Stimulated activated CD4-positive, alpha-beta T cell treated with anti-CD3 and anti-CD28 coated beads, Interleukin-2, amount 100 ng/mL, for 24 hours (primary cell): ENCODE measurements at regions not wholly inside any gene's neighbourhood (a gene's known extent, or its start where the extent isn't known, plus 50 kb on each side); places are given as distances from the start of the nearest gene placed in this dataset.

Experiments
- DNase-seq, 2 donors: peaks; one replicate each; pipeline ENCODE4 v3.0.0-alpha.2; 2020

DNA sequence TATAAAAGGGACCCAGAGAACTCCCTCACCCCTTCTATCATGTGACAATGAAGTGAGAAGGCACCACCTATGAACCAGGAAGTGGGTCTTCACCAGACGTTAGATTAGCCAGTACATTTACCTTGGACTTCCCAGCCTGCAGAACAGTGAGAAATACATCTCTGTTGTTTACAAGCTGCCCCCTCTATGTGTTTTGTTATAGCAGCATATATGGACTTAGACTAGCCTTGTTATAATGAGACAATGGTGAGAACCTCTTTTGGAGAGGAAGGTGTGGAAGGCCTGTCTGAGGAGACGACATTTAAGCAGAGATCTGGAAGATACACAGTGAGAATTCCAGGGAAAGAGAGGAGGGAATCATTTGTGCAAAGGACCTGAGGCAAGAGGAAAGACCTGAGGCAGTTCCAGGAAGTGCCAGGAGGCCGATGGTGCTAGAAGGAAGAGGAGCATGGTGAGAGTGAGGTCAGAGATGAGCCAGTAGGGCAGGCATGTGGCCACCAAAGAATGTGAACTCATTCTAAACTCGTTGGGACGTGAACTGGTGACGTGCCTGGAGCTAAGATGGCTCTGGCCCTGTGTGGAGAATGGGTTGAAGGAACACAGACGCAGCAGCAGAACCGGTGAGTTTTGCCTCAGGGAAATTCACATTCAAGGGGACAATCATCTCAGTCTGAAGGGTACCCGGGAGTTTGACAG, 98.9 kb upstream of the IRF2BP2 start:
- DNase-seq: no peak

DNA sequence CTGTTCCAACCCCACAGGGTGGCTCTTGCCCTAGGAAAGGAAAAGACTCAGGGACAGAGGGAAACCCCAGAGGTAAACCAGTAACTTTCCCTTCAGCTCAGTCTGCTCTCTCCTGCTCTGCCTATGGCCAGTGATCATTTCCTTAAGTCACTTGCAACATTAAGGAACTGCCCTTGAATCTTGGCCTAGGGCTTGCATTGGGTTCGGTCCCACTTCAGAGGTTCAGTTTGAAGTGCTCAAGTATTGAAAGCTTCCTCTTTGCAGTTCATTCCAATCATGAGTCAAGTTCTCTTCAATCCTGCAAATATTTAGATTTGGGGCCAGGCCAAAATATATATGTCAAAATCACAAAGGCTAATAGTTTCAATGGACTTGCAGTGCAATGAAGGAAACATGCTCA, 97.7 kb upstream of the IRF2BP2 start:
- DNase-seq: no peak

DNA sequence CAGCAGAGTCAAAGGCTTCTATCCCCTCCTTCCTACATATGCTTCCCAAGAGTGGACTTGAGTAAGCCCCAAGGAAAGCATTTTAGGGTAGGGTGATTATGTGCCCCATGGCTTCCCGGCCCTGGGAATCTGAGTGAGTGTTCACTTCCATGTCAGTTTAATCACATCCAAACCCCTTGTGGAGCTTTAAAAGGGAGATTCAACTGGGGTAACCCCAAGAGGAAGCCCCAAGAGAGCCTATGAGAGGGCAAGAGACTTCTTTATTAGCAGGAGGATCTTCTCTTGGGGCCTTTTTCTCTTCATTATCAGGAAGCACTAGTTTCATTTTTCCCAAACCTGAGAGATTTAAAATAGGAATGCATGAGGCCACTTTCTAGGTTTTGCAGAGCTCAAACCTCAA, 97.0 kb upstream of the IRF2BP2 start:
- DNase-seq: no peak

DNA sequence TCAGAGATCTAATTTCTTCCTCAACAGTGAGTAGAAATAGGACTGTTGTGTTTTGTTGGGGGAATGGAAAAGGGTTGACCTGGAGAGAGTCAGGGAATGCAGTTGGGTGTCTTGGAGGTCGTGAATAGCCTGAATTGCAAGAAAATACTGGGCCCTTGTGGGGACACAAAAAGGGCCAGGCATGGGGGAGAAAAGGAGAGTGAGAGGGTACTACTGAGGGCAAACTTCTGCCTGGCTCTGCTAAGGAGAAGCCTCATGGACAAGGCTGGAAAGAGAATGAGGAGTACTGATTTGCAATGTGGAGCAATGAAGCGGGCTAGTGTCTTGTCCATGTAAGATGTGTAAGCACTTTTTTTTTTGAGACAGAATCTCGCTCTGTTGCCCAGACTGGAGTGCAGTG, 96.2 kb upstream of the IRF2BP2 start:
- no peak for DNase-seq

DNA sequence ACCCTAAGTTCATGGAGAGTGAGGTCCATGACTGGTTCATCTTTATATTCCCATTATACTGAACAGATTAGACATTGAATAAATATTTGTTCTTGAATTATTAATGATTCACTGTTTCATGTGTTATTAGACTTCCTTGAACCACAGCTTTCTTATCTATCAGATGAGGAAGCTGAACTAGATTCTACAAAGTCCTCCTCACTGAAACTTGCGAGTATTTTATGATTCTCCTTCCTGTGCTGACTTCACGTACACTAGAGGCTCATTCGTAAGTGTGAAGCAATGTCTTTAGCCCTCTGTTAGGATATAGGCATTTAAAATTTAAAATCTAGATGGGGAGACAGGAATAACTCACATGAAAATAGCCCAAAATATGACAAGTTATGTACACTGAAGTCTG, 95.6 kb upstream of the IRF2BP2 start:
- no peak for DNase-seq

DNA sequence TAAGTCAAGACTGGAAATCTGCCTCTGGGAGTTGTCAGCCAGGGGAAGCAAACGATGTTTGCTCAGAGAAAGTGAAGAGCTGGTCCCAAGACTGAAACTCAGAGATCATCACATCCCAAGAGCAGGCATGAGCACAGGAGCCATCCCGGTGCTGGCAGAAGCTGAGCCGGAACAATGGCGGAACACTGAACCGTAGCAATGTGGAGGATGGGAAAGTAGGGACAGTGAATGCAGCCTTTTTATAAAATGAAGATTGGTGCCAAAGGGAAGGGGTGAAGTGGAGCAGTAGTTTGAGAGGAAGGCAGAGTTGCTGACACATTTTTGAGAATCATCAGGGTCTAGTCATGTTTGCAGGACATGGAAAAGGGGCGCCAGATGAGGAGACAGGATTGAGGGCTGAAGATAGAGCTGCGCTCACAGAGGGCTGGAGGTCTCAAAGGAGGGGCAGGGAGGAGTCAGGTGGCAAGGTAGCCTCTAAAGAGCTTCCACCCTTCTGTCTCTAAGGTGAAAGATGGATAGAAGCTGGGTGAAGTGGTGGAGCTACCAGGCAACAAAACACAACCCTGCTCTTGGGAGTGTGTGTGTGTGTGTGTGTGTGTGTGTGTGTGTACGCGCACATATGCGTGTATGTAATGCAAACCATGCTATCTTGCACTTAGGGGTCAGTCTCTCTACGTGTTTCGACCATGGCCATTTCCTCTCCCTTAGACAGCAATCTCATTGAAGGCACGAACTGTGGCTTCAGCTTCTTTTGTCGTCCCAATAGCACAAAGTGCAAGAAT, 94.3 kb upstream of the IRF2BP2 start:
- no peak for DNase-seq

DNA sequence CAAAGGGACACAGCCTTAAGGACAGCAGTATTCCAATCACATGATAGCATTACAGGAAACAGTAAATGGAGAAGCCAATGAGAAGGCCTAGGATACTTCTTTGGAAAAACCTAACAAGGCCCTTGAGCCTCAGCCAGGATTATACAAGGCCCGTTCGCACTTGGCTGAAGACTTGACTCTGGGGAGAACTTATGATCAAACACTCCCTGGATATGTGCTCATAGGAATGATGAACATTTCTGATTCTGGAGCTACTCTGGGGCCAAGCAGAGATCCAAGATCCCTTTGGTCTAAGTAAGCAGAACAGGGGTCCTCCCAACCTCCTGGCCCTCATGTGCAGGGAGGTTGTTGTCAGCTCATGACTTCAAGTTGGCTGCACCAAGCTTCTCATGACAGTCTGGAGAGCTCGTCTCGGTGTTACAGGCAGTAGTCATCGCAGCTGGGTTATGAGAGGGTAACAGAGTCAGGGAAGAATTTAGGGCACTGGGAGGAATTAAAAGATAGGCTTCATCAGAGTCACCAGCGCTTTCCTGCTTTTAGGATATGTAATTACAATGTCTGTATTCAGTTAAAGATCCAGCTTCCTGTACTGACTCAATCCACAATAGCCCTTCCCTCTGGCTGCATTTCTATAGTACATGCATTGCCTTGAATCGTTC, 92.5 kb upstream of the IRF2BP2 start:
- no peak for DNase-seq

DNA sequence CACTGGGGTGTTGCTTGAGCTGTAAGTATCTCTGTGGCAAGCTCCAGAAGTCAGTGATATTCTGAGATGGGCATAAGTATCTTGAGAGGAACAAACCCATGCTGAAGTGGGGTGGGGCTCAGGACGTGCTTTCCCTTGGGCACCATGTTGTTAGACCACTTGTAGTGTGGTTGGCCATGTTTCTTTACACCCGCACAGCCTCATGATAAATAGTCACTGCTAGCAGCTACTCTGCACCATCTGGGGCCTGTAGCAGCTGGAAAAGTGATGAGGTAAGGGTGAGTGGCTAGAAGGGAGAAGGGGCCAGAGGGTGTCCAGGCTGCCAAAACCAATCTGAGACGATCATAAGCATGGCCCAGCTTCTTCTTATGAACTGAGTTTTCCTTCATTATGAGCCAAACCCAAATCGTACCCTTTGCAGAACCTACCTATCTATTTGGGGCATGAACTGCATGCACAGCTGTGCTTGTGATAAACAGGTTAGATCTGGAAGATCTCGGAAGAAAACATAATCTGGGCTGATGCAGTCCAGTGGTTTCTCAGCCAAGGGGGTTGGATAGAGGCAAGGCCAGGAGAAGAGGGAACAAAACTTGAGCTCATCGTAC, 91.9 kb upstream of the IRF2BP2 start:
- DNase-seq: no peak

DNA sequence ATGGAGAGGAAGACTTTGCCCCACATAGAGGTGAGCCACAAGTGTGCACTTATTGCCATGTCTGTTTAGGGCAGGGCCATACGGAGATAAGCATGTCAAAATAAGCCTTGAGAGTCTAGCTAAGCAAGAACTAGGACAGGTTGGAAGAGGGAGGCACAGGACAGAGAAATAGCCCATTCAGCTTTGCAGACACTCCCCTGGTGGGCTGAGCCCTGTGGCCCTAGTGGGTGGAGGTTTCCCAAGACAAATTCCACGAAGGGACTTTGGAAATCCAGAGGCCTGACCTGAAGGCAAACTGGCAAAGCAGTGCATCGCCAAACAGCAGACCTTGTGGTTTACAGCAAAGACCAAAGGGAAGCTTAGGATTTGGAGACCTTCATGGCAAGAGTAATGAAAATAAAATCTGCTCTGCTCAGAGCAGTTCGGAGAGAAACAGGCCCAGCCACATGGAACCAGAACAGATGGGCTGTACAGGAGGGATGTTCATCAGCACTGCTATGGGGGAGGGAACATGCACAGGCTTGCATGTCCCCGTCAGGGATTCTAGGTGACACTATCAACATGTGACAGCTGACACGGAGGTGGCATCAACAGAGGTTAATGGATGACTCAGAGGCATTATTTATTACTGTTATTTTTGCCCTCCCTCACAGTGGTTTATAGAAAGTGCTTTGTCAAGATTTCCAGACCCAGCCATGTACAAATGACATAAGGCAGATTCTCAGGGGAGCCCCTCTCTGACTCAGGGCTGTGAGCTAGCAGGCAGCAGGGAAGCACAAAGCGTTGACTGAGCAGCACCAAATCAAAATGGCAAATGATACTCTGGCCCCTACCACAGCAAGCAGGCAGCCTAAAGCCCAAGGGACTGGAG, 90.1 kb upstream of the IRF2BP2 start:
- DNase-seq: peak; percentile 11 to 33

DNA sequence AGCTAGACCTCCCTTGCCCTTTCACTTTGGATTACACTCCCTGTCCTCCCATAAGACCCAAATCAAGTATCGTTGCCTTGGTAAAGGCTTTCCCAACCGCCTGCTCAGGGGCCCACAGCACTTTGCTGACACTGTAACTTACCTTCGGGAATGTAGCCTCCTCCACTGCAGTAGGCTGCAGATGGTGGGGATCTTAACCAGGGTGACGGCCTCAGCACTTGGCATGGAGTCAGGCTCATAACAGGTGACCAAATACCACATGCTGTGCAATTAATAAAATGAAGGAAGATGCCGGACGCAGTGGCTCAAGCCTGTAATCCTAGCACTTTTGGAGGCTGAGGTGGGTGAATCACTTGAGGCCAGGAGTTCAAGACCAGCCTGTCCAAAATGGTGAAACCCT, 88.7 kb upstream of the IRF2BP2 start:
- no peak for DNase-seq

DNA sequence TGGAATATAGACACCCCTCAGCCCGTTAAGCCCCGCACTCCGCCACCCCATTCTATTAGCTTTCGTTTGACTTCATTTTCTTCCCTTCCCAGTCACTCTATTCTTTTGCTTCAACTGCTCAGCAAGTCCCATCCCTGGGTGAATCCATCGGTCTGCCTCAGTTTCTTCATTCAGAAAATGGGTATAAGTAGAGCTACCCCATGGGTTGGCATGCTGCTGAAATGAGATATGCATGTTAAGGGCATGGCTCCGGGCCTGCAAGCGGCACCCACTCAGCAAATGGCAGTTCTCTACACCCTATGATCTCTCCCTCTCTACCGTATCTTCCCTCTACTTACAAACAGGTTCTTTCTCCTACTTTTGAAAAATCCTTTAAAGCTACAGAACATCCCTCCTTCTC, 87.8 kb upstream of the IRF2BP2 start:
- no peak for DNase-seq

DNA sequence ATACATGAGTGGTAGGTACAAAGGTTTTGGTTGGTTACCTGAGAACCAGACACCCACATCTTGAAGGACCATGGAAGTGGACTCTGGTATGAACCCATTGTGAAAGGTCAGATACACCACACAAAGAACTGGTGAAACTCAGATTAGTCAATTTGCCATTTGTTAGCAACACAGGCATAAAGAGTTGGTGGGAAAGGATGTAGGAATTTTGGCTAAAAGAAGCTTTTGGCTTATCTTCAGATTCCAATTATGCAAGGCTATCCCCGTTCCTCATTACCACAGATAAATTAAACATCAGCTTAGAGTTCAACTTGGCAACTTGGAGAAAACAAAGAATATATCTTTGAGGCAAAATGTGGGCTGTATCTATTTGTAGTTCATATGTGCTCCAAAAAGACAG, 87.0 kb upstream of the IRF2BP2 start:
- no peak for DNase-seq

DNA sequence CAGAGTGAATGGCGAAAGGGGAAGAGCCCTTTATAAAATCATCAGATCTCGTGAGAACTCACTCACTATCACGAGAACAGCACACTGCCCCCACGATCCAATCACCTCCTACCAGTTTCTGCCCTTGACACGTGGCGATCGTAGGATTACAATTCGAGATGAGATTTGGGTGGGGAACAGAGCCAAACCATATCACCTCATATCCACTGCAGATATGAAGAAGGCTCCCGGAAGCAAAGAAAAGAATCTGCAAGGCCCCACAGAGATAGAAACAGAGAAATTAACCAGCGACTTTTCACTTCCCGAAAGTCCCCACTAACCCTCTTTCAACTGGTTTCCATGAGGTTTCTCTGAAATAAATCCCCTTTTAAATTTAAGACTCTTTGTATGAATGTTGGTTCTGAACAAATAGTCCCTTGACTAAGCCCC, 86.2 kb upstream of the IRF2BP2 start:
- no peak for DNase-seq

DNA sequence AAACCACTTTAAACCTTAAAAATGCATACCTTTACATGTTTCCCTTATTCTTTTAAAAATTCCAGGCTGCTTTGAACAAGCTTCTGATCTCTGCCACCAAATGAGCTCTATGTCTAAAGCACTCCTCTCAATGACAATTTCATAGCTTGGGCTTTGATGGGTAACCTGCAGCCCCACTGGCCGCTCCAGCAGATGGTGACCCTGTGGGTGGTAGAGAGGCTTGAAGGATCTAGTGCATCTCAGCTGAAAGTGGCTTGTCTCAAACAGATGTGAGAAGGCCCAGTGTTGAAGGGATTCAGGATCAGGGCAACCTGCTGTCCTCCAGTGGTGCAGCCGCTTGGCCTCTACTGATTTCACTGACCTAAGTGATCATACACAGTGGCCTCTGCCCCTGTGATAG, 84.7 kb upstream of the IRF2BP2 start:
- DNase-seq: no peak

DNA sequence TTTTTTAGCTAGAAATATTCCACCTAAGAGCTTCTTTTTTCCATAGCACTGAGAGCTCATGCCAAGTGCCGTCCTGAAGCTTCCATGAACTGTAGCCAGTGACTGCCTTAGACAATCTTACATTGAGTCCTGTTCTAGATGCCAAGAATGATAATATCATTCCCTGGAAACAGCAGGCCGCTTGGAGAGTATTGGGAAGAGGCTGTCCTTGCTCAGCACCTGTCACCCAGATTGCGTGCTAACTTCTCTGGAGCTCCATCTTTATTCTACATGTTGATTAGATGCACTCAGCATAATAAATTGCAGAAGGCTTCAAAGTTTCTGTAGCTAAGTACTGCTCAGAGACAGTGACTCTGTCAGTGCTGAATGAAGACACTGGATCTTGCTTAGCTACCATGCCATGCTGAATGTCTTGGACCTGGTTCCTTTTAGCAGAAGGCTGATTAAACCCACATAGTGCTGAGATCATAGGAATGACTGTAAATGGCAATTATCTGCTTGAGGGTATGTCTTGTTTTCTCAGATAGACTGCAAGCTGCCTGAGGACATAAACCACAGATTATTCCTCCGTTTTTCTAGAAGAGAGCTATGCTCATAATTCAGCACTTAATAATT, 83.1 kb upstream of the IRF2BP2 start:
- no peak for DNase-seq

DNA sequence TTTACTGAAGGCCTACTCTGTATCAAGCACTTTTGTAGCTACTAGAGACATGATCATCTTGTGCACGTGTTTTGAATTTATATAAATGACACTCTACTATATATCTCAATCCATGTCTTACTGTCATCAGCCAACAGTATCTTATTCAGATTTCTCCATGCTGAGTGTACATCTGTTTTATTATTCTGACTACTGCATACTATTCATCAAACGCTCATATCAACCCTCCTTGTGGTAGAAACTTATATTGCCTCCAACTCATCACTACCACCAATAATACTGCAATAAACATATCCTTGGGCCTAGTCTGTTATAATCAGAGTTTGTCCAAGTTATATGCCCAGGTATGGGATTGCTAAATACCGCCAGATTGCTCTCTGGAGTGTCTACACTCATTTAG, 81.6 kb upstream of the IRF2BP2 start:
- DNase-seq: no peak

DNA sequence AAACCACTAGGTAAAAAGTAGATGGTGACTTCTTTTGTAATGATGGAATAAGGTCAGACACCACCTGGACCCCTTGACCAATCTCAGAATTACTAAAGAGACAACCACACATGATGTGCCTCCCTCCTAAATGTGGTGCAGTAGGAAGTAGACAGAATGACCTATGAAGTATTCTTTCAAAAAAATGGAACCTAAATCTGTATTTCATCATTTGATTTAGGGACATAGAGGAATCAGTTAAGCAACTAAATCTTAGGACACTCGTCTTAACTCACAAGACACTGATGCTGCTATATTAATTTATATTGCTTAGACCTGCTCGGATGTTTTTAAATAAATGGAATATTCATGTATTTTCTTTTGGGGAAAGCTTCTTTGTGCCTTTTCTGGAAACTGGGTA, 80.9 kb upstream of the IRF2BP2 start:
- no peak for DNase-seq

DNA sequence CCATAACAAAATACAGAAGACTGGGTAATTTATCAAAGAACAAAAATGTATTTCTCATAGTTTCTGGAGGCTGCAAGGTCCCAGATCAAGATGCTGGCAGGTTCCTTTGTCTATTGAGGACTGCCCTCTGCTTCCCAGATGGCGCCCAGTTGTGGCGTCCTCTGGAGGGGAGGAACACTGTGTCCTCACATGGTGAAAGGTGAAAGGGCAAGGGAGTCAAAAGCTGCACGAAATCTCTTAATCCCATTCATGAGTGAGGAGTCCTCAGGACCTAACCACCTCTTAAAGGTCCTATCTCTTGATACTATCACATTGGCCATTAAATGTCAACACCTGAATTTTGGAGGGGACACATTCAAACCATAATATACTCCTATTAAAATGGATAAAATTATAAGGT, 79.3 kb upstream of the IRF2BP2 start:
- no peak for DNase-seq

DNA sequence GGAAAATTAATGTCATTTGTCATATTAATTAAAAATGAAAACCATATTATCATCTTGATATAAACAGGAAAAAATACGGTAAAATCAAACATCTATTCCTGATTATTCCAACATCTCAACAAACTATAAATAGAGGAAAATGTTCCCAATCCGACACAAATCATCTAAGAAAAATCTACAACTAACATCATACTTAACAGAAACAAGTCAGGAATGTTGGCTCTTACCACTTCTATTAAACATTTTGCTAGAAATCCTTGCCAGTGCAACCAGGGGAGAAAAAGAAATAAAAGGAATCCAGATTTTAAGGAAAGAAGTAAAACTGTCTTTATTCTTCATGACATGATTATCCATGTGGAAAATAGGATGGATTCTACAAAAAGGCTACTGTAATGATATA, 77.0 kb upstream of the IRF2BP2 start:
- no peak for DNase-seq

DNA sequence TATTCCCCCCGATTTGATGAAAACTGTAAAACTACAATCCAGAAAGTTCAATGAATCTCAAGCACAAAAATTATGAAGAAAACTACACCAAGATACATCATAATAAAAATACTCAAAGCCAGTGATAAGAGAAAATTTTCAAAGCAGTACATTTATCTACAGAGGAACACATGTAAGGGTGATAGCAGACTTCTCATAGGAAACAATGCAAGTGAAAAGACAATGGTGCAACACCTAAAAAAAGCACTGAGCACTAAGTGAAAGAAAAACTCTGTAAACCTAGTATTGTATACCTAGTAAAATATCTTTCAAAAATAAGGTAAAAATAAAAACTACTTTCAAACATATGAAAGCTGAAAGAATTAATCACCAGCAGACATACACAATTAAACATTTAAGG, 76.1 kb upstream of the IRF2BP2 start:
- DNase-seq: no peak

DNA sequence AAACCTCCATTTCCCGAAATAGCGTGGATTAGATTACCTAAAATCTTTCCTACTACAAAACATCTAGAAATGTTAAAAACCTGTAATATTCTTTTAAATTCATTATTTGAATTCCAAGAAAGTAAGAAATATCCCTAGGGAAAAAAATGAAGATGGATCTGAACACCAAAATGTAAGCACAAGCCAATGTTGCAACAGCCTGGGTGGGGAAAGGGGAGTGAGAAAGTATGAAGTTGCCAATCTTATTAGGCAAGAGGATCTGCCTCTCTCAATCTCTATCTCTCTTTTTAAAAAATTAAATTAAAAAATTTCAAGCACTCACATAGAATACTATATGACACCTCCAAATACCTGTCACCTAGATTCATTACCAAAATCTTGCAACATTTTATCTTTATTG, 74.9 kb upstream of the IRF2BP2 start:
- DNase-seq: no peak
